Loucy (cell line): ENCODE measurements at regions not wholly inside any gene's neighbourhood (a gene's known extent, or its start where the extent isn't known, plus 50 kb on each side); places are given as distances from the start of the nearest gene placed in this dataset.

Experiments
- H2AFZ ChIP-seq: fragments of 200-600 bp; sonication (generic); 2 replicates; pipeline ENCODE4 v1.6.0; 2016; ENCODE audit warnings: antibody characterized with exemption, mild to moderate bottlenecking, low read length, moderate library complexity
- H3F3A ChIP-seq: fragments of 200-600 bp; 2 replicates; pipeline ENCODE4 v1.6.0; 2016; ENCODE audit warnings: antibody characterized with exemption, low read depth, mild to moderate bottlenecking
- H3K27me3 ChIP-seq: fragments of 200-600 bp; sonication (generic); 2 replicates; pipeline ENCODE4 v1.6.1; 2014; ENCODE audit warnings: low read length, mild to moderate bottlenecking; ENCODE audit not compliant: insufficient read depth, poor library complexity, severe bottlenecking
- H3K36me3 ChIP-seq: fragments of 200-600 bp; sonication (generic); 2 replicates; pipeline ENCODE4 v1.6.1; 2016; ENCODE audit warnings: low read length; ENCODE audit not compliant: insufficient read depth
- H3K4me1 ChIP-seq: fragments of 200-600 bp; sonication (generic); 2 replicates; pipeline ENCODE4 v1.5.1; 2014; ENCODE audit warnings: low read length, mild to moderate bottlenecking; ENCODE audit not compliant: insufficient read depth, poor library complexity, severe bottlenecking
- H3K4me2 ChIP-seq: fragments of 200-600 bp; sonication (generic); 2 replicates; pipeline ENCODE4 v1.6.0; 2014; ENCODE audit warnings: antibody characterized with exemption, low read length, low read depth, mild to moderate bottlenecking; ENCODE audit not compliant: poor library complexity, severe bottlenecking
- H3K4me3 ChIP-seq: fragments of 200-600 bp; sonication (generic); 2 replicates; pipeline ENCODE4 v1.5.1; 2014; ENCODE audit warnings: low read length, mild to moderate bottlenecking, mixed read lengths; ENCODE audit not compliant: poor library complexity, severe bottlenecking
- H3K79me2 ChIP-seq: fragments of 200-600 bp; sonication (generic); 2 replicates; pipeline ENCODE4 v1.6.1; 2014; ENCODE audit warnings: low read length; ENCODE audit not compliant: insufficient read depth
- H3K9ac ChIP-seq: fragments of 200-600 bp; sonication (generic); 2 replicates; pipeline ENCODE4 v1.6.0; 2014; ENCODE audit warnings: mild to moderate bottlenecking, low read depth, low read length, moderate library complexity; ENCODE audit not compliant: poor library complexity, severe bottlenecking
- H3K9me2 ChIP-seq: fragments of 200-600 bp; sonication (generic); replicated peaks from 2 replicates; pipeline ENCODE4 v1.6.1; 2016; ENCODE audit warnings: low read depth, low read length, mixed read lengths
- H3K9me3 ChIP-seq: fragments of 200-600 bp; sonication (generic); 2 replicates; pipeline ENCODE4 v1.6.1; 2014; ENCODE audit warnings: mild to moderate bottlenecking, antibody characterized with exemption, low read length, low read depth; ENCODE audit not compliant: insufficient read depth
- H4K20me1 ChIP-seq: fragments of 200-600 bp; sonication (generic); 2 replicates; pipeline ENCODE4 v1.6.0; 2014; ENCODE audit warnings: antibody characterized with exemption, low read length, mild to moderate bottlenecking; ENCODE audit not compliant: insufficient read depth, poor library complexity, severe bottlenecking
- EZH2phosphoT487 ChIP-seq: fragments of 200-600 bp; IDR thresholded peaks from 2 replicates; pipeline ENCODE4 v1.6.1; 2018; ENCODE audit warnings: antibody characterized with exemption, mild to moderate bottlenecking, moderate library complexity, borderline replicate concordance
- TF ChIP-seq, protein P1 (sequence below): fragments of 200-600 bp; sonication (generic); conservative IDR thresholded peaks from 2 replicates; pipeline ENCODE4 v1.5.1; 2014; ENCODE audit warnings: mild to moderate bottlenecking, antibody characterized with exemption, low read length

DNA sequence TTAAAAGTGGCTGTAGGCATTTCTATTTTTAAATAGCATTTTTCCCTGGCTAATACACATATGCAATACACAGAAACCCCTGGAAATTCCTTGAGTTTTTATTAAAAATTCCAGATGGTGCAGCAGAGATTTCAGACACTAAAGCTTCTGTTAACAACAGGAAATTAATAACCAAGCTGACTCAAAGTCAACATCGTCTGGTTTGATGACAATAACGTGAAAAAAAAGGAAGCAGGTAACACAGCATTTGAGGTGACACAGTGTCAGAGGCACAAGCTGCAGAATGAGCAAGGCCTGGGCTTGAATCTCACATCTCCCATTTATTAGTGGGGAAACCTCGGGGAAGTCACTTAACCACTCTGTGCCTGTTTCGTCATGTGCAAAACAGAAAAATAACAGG is 64.6 kb upstream of the GJB5 start:
- no peaks in the 10 kb centered on the region for H3K27me3 ChIP-seq
- H3K79me2 ChIP-seq, result no peaks in the 10 kb centered on the region
- H3F3A ChIP-seq, result no peaks in the 10 kb centered on the region
- H4K20me1 ChIP-seq, result no peaks in the 10 kb centered on the region
- H3K9me2 ChIP-seq, result no peaks in the 10 kb centered on the region
- no peak overlapping the region for H3K4me2 ChIP-seq
- no peak overlapping the region for H2AFZ ChIP-seq
- H3K9ac ChIP-seq, result no peak overlapping the region
- peaks cover 5% of the 10 kb centered on the region for H3K4me1 ChIP-seq
- H3K36me3 ChIP-seq, result no peaks in the 10 kb centered on the region
- H3K4me3 ChIP-seq, result no peak overlapping the region
- TF ChIP-seq, protein P1, sequence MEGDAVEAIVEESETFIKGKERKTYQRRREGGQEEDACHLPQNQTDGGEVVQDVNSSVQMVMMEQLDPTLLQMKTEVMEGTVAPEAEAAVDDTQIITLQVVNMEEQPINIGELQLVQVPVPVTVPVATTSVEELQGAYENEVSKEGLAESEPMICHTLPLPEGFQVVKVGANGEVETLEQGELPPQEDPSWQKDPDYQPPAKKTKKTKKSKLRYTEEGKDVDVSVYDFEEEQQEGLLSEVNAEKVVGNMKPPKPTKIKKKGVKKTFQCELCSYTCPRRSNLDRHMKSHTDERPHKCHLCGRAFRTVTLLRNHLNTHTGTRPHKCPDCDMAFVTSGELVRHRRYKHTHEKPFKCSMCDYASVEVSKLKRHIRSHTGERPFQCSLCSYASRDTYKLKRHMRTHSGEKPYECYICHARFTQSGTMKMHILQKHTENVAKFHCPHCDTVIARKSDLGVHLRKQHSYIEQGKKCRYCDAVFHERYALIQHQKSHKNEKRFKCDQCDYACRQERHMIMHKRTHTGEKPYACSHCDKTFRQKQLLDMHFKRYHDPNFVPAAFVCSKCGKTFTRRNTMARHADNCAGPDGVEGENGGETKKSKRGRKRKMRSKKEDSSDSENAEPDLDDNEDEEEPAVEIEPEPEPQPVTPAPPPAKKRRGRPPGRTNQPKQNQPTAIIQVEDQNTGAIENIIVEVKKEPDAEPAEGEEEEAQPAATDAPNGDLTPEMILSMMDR, result no peak
- TF ChIP-seq EZH2phosphoT487, result no peak
- H3K9me3 ChIP-seq, result no peaks in the 10 kb centered on the region

DNA sequence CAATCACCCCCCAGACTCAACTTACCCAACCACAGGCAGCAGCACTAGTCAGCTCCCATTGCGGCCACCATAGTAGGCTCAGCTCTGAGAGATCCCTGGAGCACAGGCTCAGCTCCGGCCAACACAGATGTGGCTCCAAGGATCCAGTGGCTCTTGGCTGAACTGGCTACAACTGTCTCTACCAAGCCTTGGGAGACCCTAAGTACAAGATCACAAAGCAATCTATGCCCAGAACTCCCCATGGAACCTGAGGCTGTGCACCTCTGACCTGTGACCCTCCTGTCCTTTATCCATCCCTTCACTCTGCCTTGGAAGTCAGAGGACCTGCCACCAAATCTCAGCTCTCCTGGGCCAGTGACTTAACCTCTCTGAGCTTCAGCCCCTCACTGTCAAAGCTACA is 61.8 kb upstream of the GJB5 start:
- Histone ChIP-seq H3K4me1 (no peaks in the 10 kb centered on the region), H3K79me2 (no peaks in the 10 kb centered on the region), H3K9me3 (no peaks in the 10 kb centered on the region), H3K36me3 (no peaks in the 10 kb centered on the region), H3K9me2 (no peaks in the 10 kb centered on the region), H3K27me3 (no peaks in the 10 kb centered on the region), H3F3A (no peaks in the 10 kb centered on the region), H2AFZ (no peak overlapping the region), H3K9ac (no peak overlapping the region), H3K4me3 (no peak overlapping the region), H3K4me2 (no peak overlapping the region), H4K20me1 (no peaks in the 10 kb centered on the region)
- TF ChIP-seq, protein P1, result no peak
- TF ChIP-seq EZH2phosphoT487, result no peak

DNA sequence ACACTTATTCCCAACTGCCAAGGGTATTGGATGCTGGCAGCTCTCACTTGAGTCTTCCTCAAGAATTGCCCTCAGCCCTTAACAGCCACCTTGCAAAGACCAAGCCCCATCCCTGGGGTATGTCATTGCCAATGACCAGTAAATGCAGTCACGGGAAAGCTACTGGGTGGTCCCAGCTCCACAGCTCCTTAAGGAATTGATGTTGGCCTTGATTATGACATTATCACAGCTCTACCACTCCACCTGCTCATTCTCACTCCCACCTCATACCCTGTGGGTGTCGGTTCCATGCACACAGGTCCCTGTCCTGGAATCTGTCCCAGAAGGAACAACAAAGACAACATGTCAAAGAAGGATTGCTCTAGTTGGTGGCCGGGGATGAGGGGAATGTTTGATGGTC is 60.5 kb upstream of the GJB5 start:
- H3K27me3 ChIP-seq, result no peaks in the 10 kb centered on the region
- H3K4me2 ChIP-seq, result no peak overlapping the region
- H4K20me1 ChIP-seq, result no peaks in the 10 kb centered on the region
- no peaks in the 10 kb centered on the region for H3K36me3 ChIP-seq
- no peaks in the 10 kb centered on the region for H3K79me2 ChIP-seq
- H3K4me1 ChIP-seq, result no peaks in the 10 kb centered on the region
- no peak overlapping the region for H2AFZ ChIP-seq
- no peak overlapping the region for H3K9ac ChIP-seq
- no peaks in the 10 kb centered on the region for H3K9me3 ChIP-seq
- TF ChIP-seq, protein P1, result no peak
- no peak for TF ChIP-seq EZH2phosphoT487
- no peaks in the 10 kb centered on the region for H3K9me2 ChIP-seq
- H3F3A ChIP-seq, result no peaks in the 10 kb centered on the region
- no peak overlapping the region for H3K4me3 ChIP-seq
